ENCODE measurements at regions not wholly inside any gene's neighbourhood (a gene's known extent, or its start where the extent isn't known, plus 50 kb on each side); places are given as distances from the start of the nearest gene placed in this dataset.

DNA sequence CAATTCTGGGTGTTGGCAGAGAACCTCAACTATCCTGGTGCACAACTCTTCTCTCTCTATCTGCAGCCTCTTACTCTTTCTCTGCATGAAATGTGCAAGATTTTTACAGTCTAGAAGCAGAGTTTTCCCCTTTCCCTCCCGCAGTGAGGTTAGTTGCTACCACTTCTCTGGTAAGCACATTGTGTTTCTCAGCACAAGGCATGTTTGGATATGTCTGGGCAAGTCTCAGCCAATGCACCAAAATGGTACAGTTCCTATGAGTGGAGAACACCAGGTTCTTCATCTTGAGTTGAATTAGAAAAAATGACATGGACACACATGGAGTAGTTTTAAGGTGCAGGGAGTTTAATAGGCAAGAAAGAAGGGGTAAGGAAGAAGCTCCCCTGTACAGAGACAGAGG is 187.0 kb downstream of the CCNG2 start:
- Mint-ChIP-seq H3K4me3 (no peak overlapping the region), H3K4me1 (no peaks in the 10 kb centered on the region), H3K9me3 (peaks cover 21% of the 10 kb centered on the region), H3K27me3 (ENCODE audit: insufficient read depth, low read depth) (peaks cover 3% of the 10 kb centered on the region), H3K36me3 (no peaks in the 10 kb centered on the region), H3K27ac (no peak overlapping the region)
- Histone ChIP-seq H3K36me3 (no peaks in the 10 kb centered on the region), H3K4me3 (no peak overlapping the region), H3K9me3 (ENCODE audit: low read depth) (no peaks in the 10 kb centered on the region), H3K27ac (no peak overlapping the region), H3F3A (ENCODE audit: low read depth) (no peaks in the 10 kb centered on the region), H2AFZ (replicated peaks) (no peak overlapping the region), H3K4me1 (no peaks in the 10 kb centered on the region), H3K9ac (no peak overlapping the region), H3K27me3 (no peaks in the 10 kb centered on the region), H4K20me1 (ENCODE audit: low read depth) (no peaks in the 10 kb centered on the region), H3K4me2 (no peak overlapping the region), H3K79me2 (ENCODE audit: low read depth) (no peaks in the 10 kb centered on the region)
- TF ChIP-seq EZH2 (IDR thresholded peaks at IDR 0.05) = no peak
- TF ChIP-seq EZH2phosphoT487 (IDR thresholded peaks at IDR 0.05) = no peak
- TF ChIP-seq, protein P1, sequence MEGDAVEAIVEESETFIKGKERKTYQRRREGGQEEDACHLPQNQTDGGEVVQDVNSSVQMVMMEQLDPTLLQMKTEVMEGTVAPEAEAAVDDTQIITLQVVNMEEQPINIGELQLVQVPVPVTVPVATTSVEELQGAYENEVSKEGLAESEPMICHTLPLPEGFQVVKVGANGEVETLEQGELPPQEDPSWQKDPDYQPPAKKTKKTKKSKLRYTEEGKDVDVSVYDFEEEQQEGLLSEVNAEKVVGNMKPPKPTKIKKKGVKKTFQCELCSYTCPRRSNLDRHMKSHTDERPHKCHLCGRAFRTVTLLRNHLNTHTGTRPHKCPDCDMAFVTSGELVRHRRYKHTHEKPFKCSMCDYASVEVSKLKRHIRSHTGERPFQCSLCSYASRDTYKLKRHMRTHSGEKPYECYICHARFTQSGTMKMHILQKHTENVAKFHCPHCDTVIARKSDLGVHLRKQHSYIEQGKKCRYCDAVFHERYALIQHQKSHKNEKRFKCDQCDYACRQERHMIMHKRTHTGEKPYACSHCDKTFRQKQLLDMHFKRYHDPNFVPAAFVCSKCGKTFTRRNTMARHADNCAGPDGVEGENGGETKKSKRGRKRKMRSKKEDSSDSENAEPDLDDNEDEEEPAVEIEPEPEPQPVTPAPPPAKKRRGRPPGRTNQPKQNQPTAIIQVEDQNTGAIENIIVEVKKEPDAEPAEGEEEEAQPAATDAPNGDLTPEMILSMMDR (IDR thresholded peaks at IDR 0.05) = no peak
- no peak for DNase-seq (ENCODE audit: low spot score)

DNA sequence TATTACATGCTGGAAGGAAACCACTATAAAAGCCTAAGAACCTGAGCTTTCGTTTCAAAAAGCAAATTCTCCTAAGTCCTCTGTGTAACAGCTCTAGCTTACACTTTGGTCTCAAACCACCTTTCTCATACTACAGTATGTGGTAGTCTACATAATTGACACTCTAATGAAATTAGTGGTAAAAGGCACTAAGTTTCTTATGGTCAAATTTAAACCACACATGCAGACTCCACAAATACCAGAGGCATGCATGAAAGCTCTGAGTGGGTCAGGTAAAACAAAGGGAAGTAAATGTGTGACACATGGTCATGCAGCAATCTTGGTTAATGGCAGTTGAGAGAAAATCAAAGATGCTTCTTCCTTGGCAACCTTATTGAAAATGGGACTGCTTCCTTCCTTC is 187.8 kb downstream of the CCNG2 start:
- no peak overlapping the region for H3K27ac ChIP-seq
- Mint-ChIP-seq H3K27me3 (ENCODE audit: insufficient read depth, low read depth) (peaks cover 3% of the 10 kb centered on the region), H3K27ac (no peak overlapping the region), H3K36me3 (no peaks in the 10 kb centered on the region), H3K9me3 (peaks cover 21% of the 10 kb centered on the region), H3K4me1 (no peaks in the 10 kb centered on the region), H3K4me3 (no peak overlapping the region)
- no peaks in the 10 kb centered on the region for H3K27me3 ChIP-seq
- H3K4me2 ChIP-seq = no peak overlapping the region
- H3K36me3 ChIP-seq = no peaks in the 10 kb centered on the region
- DNase-seq (ENCODE audit: low spot score) = no peak
- no peak overlapping the region for H3K4me3 ChIP-seq
- no peak overlapping the region for H2AFZ ChIP-seq (replicated peaks)
- TF ChIP-seq EZH2phosphoT487 (IDR thresholded peaks at IDR 0.05) = no peak
- TF ChIP-seq, protein P1 (IDR thresholded peaks at IDR 0.05) = no peak
- no peak overlapping the region for H3K9ac ChIP-seq
- no peaks in the 10 kb centered on the region for H3K79me2 ChIP-seq (ENCODE audit: low read depth)
- no peaks in the 10 kb centered on the region for H3F3A ChIP-seq (ENCODE audit: low read depth)
- no peaks in the 10 kb centered on the region for H3K9me3 ChIP-seq (ENCODE audit: low read depth)
- no peaks in the 10 kb centered on the region for H4K20me1 ChIP-seq (ENCODE audit: low read depth)
- no peaks in the 10 kb centered on the region for H3K4me1 ChIP-seq

DNA sequence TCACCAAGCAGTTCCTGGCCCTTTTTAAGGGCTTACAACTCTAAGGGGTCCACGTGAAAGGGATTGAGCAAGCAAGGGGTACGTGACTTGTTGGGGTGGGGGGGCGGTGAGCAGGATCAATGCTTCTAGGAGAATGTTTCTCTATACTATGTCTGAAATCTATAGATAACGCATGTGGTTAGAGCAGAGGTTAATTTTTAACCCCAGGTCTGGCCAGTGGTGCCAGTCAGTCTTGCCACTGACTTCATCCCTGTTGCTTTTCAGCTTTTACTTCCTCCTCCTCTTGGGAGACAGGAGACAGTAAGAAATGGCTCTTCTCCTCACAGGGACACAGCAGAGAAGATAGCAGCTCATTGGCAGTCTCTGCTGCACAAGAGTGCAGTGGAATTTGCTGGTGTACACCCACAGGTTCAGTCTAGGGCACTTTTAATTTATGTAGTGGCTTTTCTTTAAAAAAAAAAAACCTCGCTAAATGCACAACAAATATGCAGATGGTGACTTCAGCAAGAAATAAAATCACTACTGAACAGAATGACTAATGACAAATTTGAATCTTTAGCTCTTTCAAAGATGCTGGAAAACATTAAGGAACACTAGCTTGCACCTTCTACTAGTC is 190.5 kb downstream of the CCNG2 start:
- TF ChIP-seq, protein P1 (IDR thresholded peaks at IDR 0.05) = no peak
- TF ChIP-seq EZH2 (IDR thresholded peaks at IDR 0.05) = no peak
- no peak for TF ChIP-seq EZH2phosphoT487 (IDR thresholded peaks at IDR 0.05)
- Mint-ChIP-seq H3K36me3 (no peaks in the 10 kb centered on the region), H3K4me3 (no peak overlapping the region), H3K9me3 (peaks cover 6% of the 10 kb centered on the region), H3K27me3 (ENCODE audit: insufficient read depth, low read depth) (peaks cover 2% of the 10 kb centered on the region), H3K27ac (no peak overlapping the region), H3K4me1 (no peaks in the 10 kb centered on the region)
- H3K4me3 ChIP-seq = no peak overlapping the region
- H3K36me3 ChIP-seq = no peaks in the 10 kb centered on the region
- no peaks in the 10 kb centered on the region for H4K20me1 ChIP-seq (ENCODE audit: low read depth)
- no peaks in the 10 kb centered on the region for H3K9me3 ChIP-seq (ENCODE audit: low read depth)
- no peak overlapping the region for H3K4me2 ChIP-seq
- no peak overlapping the region for H3K9ac ChIP-seq
- H2AFZ ChIP-seq (replicated peaks) = no peak overlapping the region
- H3K79me2 ChIP-seq (ENCODE audit: low read depth) = no peaks in the 10 kb centered on the region
- no peak for DNase-seq (ENCODE audit: low spot score)
- no peak overlapping the region for H3K27ac ChIP-seq
- H3F3A ChIP-seq (ENCODE audit: low read depth) = no peaks in the 10 kb centered on the region
- H3K27me3 ChIP-seq = no peaks in the 10 kb centered on the region
- no peaks in the 10 kb centered on the region for H3K4me1 ChIP-seq
